NAMALWA (cell line): ENCODE measurements at regions not wholly inside any gene's neighbourhood (a gene's known extent, or its start where the extent isn't known, plus 50 kb on each side); places are given as distances from the start of the nearest gene placed in this dataset.

Experiments
- DNase-seq: peaks from one replicate; pipeline ENCODE4 v3.0.0-alpha.2; 2015; ENCODE audit warnings: low spot score

DNA sequence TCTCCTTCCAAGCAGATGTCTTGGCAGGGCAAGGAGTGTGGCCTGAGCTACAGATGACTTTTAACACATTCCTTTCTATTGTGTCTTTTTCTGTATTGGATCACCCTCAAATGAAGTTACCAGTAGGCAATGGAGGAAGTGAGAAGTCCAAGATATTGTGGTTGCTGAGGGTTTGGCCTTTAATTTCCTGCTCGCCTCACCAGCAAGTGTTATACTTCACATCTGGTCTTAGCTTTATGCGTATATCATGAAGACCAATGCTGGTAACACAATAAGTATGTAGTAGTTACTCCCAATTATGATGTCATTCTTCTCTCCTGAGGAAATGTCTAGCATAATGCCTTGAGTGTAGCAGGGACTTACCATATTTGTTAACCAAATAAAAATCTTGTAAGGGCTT, 179.9 kb downstream of the ZIC1 start:
- DNase-seq = no peak

DNA sequence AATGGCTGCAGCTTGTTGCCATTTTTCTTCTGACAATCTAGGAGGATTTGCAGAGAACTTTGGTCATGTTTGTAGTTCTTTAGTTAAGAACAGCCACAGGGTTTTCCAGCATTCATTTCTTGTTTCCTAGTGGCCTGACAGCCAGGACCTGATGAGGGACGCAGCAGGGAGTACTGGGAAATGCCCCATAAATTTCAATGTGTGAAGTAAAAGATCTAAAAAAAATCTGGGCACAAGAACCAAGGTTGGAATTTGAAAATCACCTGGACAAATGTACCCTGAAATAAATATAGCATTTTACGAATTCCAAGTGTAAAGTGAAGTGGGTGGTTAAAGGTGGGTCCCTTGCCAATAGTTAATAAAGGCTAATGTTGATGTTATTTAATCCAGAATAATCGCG, 195.0 kb downstream of the ZIC1 start:
- DNase-seq = no peak

GRCh38 chr3:147613725-147614124, 204.6 kb downstream of the ZIC1 start:
- DNase-seq = no peak

DNA sequence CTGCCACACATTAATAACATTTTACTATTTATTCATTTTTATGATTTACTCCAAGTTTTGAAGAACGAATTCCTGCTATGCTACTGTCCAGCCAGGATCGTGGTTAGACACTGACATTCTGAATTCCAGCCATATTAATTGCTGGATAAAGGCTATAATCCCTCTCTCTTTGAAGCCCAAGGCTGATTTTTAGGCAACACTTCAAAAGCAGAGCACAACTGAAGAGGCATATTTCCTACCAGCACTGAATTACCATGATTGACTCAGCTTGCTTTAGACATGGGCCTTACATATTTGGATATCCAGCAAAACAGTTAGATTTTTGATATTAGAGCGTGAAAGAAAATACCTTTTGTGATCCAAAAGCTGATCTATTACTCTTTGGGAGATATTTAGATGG, 205.0 kb downstream of the ZIC1 start:
- no peak for DNase-seq

- no peak for DNase-seq
These were observed 205.9 kb downstream of the ZIC1 start for GRCh38 chr3:147615035-147615434.

- peak; percentile 64 for DNase-seq
These were observed 207.9 kb downstream of the ZIC1 start for GRCh38 chr3:147616998-147617619.

- DNase-seq = no peak
These were observed 209.5 kb downstream of the ZIC1 start for GRCh38 chr3:147618691-147619090.

GRCh38 chr3:147619921-147620560, 210.9 kb downstream of the ZIC1 start:
- no peak for DNase-seq

DNA sequence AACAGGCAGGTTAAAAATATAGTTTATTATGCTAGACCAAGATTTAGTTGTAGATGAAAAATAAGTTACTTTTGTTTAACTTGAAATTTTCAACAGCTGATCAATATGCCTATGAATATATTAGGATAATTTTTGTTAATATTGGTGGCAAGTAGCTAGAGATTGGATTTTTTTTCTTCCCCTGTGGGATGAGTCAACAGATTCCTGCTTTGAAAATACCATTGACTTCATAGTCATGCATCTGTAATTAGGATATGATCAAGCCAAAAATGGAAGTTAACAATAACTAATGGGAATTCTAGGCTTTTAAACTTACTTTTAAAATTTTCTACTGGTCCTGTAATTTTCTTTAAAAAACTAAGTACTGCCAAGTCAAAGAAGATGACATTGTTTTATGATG, 211.7 kb downstream of the ZIC1 start:
- no peak for DNase-seq

DNA sequence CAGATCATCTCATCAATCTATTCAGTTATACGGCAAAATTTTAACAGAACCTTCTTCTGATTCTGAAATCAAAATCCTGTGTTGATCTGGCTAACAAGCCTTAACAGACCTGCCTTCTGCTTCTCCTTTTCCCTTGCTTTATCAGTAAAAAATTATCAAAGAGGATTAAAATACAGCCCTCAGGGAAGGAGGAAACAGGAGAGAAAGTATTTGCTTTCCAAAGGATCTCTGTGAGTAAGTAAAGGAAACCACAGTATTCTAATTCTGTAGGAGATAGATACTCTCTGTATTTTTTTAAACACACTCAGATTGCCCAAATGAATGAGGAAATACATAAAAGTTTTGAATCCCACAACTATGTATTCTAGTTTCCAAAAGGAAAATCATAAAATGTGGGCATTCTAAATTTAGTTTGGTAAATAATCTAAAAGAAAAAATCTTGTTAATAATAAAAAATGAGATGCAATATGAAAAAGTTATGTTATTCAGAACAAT, 221.8 kb downstream of the ZIC1 start:
- DNase-seq = no peak

- peak; percentile 5 for DNase-seq
These were observed 231.6 kb downstream of the ZIC1 start for GRCh38 chr3:147640781-147641180.

DNA sequence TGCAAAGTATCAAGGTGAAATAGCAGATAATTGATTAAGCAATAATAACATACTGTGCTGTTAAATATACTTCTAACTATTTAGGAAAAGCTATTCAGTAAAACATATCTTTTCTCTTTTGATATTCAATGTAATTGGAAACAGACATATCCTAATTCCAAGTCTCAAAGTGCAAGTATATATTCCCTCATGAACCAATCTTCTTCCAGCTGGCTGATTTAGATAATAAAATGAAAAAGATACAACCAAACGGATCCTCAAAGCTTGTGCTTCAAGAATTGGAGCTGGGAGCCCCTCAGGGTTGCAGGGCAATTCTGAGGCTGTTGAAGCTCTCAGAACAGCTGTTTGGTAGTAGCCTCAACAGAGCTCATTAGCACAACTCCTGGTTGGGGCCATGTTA, 236.6 kb downstream of the ZIC1 start:
- no peak for DNase-seq

DNA sequence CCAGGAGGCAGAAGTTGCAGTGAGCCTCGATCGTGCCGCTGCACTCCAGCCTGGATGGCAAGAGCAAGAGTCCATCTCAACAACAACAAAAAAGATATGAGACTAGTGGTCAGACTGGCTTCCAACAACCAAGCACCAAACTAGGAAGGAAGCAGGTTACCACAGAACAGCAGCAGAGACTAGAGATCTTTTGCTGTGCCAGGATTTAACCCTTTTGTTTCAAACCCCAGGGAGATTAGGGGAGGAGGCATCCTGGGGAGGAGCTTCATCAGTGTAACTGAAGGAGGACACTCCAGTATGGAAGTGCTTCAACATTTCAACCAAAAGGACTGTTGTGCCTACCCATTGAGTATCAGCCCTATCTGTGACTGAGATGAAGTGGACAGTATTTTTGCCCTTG, 240.3 kb downstream of the ZIC1 start:
- DNase-seq = no peak

DNA sequence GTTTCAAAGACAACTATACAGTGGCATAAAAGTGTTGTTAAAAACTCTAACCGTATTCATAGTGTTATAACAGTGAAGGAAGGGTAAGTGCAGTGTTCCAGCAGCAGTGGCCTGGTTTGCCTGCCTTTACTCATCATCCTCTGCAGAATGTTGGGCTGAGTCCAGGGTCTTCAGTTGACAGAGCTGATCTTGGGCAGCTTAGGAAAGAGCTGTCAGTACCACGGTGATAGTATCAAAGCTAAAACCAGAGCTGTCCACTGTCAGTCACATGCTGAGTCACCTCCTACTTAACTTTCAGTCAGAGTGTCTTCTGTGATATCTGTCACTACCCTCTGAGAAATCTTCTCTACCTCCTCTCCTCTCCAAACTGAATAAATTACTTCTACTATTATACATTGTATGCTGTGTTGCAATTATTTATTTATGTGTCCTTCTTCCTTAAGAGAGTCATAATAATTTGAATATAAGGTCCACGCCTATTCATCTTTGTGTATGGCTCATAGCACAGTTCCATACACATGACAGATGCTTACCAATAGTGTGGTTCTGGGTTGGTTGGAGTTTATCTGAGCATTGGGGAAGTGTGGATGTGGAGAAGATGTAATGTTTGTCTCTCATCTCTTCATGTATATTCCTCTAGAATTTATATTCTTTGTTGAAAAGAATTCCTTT, 242.1 kb downstream of the ZIC1 start:
- DNase-seq = no peak

- DNase-seq = no peak
These were observed 243.6 kb downstream of the ZIC1 start for GRCh38 chr3:147652651-147653366.

DNA sequence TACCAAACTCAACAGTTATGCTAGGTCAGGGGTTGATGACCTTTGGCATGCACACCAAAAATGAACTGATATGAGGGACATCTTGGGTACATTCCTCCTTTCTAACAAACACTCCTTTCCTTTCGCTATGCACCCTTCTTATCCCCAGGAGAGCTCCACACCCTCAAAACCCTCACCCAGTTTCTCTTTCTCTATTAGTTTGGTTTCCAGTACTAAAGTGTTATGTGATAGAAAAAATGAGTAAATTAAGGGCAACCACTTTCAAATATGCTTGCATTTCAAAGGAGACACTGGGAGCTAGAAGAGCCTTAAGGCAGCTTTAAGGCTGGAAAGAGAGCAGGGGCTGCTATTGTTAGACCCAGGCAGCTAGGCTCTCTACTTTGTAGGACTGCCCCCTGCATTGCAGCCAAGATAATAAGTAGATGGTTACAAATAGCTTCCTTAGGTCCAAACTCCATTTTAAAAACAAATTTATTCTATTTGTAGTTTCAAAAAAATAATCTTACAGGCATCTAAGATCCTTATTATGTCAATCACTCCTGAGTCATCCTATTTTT, 244.3 kb downstream of the ZIC1 start:
- no peak for DNase-seq

DNA sequence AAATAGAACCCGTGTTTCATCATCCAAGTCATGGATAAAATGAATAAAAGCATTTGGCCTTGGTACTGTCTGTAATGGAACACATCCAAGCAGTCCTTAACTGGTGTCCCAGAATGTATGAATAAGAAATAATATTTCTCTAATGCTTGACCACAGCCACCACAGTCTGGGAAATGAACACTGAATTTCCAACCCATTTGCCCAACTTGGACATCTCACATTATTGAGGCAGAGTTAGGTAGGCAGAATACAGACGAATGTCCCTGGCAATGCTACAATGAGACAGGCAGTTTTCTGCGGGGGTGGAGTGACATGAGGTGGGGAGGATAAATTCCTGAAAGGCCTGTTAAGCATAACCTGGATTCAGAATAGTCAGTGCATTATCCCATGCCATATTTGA, 245.7 kb downstream of the ZIC1 start:
- DNase-seq = no peak

DNA sequence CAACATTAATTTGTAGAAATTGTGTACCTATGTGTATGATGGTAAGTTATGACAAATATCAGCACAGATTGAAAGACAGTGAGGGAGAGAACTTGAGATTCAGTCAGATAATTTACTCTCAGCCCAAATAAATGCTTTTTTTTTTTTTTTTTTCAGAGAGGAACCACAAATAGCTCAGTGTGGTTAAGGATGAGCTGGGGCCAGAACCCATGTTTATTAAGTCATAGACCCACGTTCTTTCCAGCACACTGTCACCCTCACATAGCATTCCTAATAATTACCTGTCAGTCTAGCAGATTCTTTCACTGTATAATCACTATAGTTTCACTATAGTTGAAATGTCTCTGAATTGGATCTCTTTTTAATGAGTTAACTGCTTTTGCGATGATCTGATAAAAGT, 246.1 kb downstream of the ZIC1 start:
- no peak for DNase-seq

DNA sequence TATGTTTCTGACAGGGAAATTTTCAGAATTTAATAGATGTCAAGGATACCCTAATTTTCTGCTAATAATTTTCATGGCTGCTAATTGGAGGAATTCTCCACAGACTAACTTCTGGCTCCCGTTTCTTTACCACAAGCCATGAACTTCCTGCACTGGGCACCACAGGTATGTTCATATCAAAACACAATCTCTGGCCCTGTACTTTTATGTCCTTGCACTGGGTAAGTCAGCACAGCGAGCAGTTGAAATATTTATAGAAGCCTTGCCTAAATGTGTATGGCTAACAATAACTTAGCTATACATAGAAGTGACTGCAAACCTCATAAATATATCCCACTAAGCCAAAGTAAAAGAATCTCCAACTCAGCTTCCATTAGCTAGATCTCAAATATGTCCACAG, 246.9 kb downstream of the ZIC1 start:
- no peak for DNase-seq

DNA sequence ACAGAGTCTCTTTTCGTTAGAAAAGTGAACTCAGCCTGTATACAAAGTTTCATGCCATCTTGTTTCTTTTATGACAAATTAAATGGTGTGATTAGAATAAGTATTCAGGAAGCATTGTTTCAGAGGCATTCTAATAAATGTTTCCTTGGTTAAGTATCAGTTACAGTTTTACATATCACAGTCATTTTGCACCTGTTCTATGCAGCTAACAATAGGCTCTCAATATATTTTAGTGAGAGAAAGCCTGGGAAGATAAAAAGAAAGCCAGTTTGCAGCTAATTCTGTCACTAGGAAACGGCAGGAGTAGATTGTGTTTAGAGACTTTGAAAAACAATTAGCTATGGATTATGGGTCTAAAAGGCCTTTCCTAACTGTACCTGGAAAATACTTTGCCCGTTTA, 252.8 kb downstream of the ZIC1 start:
- no peak for DNase-seq

- DNase-seq = no peak
These were observed 253.5 kb downstream of the ZIC1 start for GRCh38 chr3:147662705-147663104.

DNA sequence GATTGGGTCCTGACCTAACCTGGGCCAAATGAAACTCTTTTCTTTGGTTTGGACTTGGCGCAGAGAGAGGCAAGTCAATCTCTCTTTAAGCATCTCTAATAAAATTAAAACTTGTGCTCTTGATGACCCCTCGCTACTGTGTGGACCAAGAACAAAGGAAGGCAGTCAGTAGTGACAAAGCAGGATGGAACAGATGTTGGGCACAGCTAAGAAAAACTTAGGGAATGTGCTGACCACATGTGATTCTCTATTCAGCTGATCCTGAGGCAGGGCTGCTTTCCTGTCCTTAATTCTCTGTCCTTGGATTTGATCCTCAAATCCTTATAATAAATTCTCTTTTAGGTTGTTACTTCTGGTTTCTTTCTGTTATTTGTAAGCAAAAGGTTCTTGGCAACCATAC, 259.9 kb downstream of the ZIC1 start:
- DNase-seq = no peak

- DNase-seq = no peak
These were observed 262.9 kb downstream of the ZIC1 start for GRCh38 chr3:147672035-147672434.
